IMR-90 (cell line): ENCODE measurements at regions not wholly inside any gene's neighbourhood (a gene's known extent, or its start where the extent isn't known, plus 50 kb on each side); places are given as distances from the start of the nearest gene placed in this dataset.

Experiments used
- ATAC-seq: fragments of 200-7000 bp; cut with Tn5 transposase; 2 replicates; pipeline ENCODE4 v1.9.1; 2020; ENCODE audit warnings: low read depth, mild to moderate bottlenecking, moderate library complexity
- BruUV-seq: library from RNA; stranded (reverse); fragments of 400-500 nt; replicated peaks from 2 replicates; lab custom pipeline; 2021; lab: Mats Ljungman, UMichigan
- CTCF ChIA-PET: fragments of 300-600 bp; formaldehyde crosslinking; extraction: SDS; loops from one replicate; lab custom pipeline; 2021; ENCODE audit warnings: antibody characterized with exemption; lab: Yijun Ruan, JAX
- POLR2A ChIA-PET: fragments of 300-600 bp; sonication (Branson Sonifier 250); formaldehyde crosslinking; loops from one replicate; lab custom pipeline; 2022; ENCODE audit warnings: antibody characterized with exemption; ENCODE audit not compliant: unreplicated experiment; lab: Charles Lee
- DNase-seq: peaks from one replicate; pipeline ENCODE4 v3.0.0; 2013
- H2AFZ ChIP-seq: replicated peaks from 2 replicates; pipeline ENCODE3; 2013; ENCODE audit warnings: low read length, mild to moderate bottlenecking; ENCODE audit not compliant: poor library complexity
- H2AK5ac ChIP-seq: 2 replicates; pipeline ENCODE4 v1.6.1; 2013; ENCODE audit warnings: low read depth, low read length, inconsistent platforms
- H2AK9ac ChIP-seq: replicated peaks from 2 replicates; pipeline ENCODE3; 2013; ENCODE audit warnings: mild to moderate bottlenecking, low read depth, low read length, moderate library complexity; ENCODE audit not compliant: poor library complexity
- H2BK120ac ChIP-seq: 2 replicates; pipeline ENCODE4 v1.6.1; 2013; ENCODE audit warnings: low read depth, low read length, inconsistent platforms
- H2BK15ac ChIP-seq: 3 replicates; pipeline ENCODE4 v1.6.1; 2013; ENCODE audit warnings: low read depth, low read length, inconsistent platforms
- H2BK20ac ChIP-seq: 2 replicates; pipeline ENCODE4 v1.6.1; 2013; ENCODE audit warnings: low read depth, mild to moderate bottlenecking, inconsistent platforms, low read length, moderate library complexity
- H2BK5ac ChIP-seq: 2 replicates; pipeline ENCODE4 v1.6.1; 2013; ENCODE audit warnings: mild to moderate bottlenecking, low read depth, low read length, inconsistent platforms; ENCODE audit not compliant: poor library complexity, severe bottlenecking
- H3K14ac ChIP-seq: replicated peaks from 2 replicates; pipeline ENCODE4 v1.6.1; 2013; ENCODE audit warnings: low read depth, low read length, inconsistent platforms
- H3K18ac ChIP-seq: 2 replicates; pipeline ENCODE4 v1.6.1; 2013; ENCODE audit warnings: low read depth, low read length, control low read depth
- H3K23ac ChIP-seq: 2 replicates; pipeline ENCODE4 v1.6.1; 2013; ENCODE audit warnings: low read depth, low read length, inconsistent platforms
- H3K27ac ChIP-seq: 2 replicates; pipeline ENCODE4 v1.5.1; 2013; ENCODE audit warnings: mild to moderate bottlenecking, control low read depth, low read length; ENCODE audit not compliant: insufficient read depth
- H3K27me3 ChIP-seq: 2 replicates; pipeline ENCODE4 v1.6.1; 2013; ENCODE audit warnings: low read length; ENCODE audit not compliant: control insufficient read depth, insufficient read depth
- H3K36me3 ChIP-seq: 2 replicates; pipeline ENCODE4 v1.6.1; 2013; ENCODE audit warnings: low read length, mixed read lengths; ENCODE audit not compliant: control insufficient read depth, insufficient read depth
- H3K4ac ChIP-seq: 2 replicates; pipeline ENCODE4 v1.6.1; 2013; ENCODE audit warnings: low read depth, low read length, inconsistent platforms
- H3K4me1 ChIP-seq: 2 replicates; pipeline ENCODE4 v1.6.1; 2013; ENCODE audit warnings: low read length, mixed read lengths; ENCODE audit not compliant: control insufficient read depth, insufficient read depth
- H3K4me2 ChIP-seq: 2 replicates; pipeline ENCODE4 v1.6.1; 2013; ENCODE audit warnings: low read depth, mild to moderate bottlenecking, control low read depth, low read length, moderate library complexity
- H3K4me3 ChIP-seq: 2 replicates; pipeline ENCODE4 v1.5.1; 2013; ENCODE audit warnings: low read depth, mild to moderate bottlenecking, control low read depth, low read length, moderate library complexity; ENCODE audit not compliant: insufficient read depth
- H3K56ac ChIP-seq: 2 replicates; pipeline ENCODE4 v1.6.1; 2013; ENCODE audit warnings: low read length, inconsistent platforms; ENCODE audit not compliant: insufficient read depth; ENCODE audit errors: extremely low read depth
- H3K79me1 ChIP-seq, 2 experiments: 2 replicates each; pipeline ENCODE4 v1.6.1; 2013; ENCODE audit warnings: low read length in 2 of 2, inconsistent platforms in 1 of 2, low read depth in 1 of 2
- H3K9ac ChIP-seq: 2 replicates; pipeline ENCODE4 v1.6.1; 2013; ENCODE audit warnings: low read depth, low read length, control low read depth
- H3K9me1 ChIP-seq: 2 replicates; pipeline ENCODE4 v1.6.1; 2013; ENCODE audit warnings: low read length, inconsistent platforms; ENCODE audit not compliant: insufficient read depth
- H3K9me3 ChIP-seq: 2 replicates; pipeline ENCODE4 v1.6.1; 2013; ENCODE audit warnings: low read length; ENCODE audit not compliant: control insufficient read depth, insufficient read depth
- H4K20me1 ChIP-seq: 2 replicates; pipeline ENCODE4 v1.6.1; 2013; ENCODE audit warnings: low read length, inconsistent platforms; ENCODE audit not compliant: insufficient read depth
- H4K5ac ChIP-seq: 2 replicates; pipeline ENCODE4 v1.6.1; 2013; ENCODE audit warnings: mild to moderate bottlenecking, low read depth, low read length, control low read depth
- H4K8ac ChIP-seq, 2 experiments: 2 replicates each; pipeline ENCODE4 v1.6.1; 2013; ENCODE audit warnings: low read depth in 2 of 2, low read length in 2 of 2, control low read depth in 1 of 2, inconsistent platforms in 1 of 2
- H4K91ac ChIP-seq: 2 replicates; pipeline ENCODE4 v1.6.1; 2013; ENCODE audit warnings: low read depth, low read length, inconsistent platforms; ENCODE audit not compliant: insufficient read depth
- CHD1 ChIP-seq: IDR thresholded peaks from 2 replicates; pipeline ENCODE4 v1.6.1; 2012; ENCODE audit warnings: low read depth, low read length, improper control_type of control experiment
- CTCF ChIP-seq: conservative IDR thresholded peaks from 2 replicates; pipeline ENCODE4 v1.5.1; 2012; ENCODE audit warnings: mild to moderate bottlenecking, low read depth, low read length, improper control_type of control experiment
- ELK1 ChIP-seq: fragments of 150-350 bp; IDR thresholded peaks from 2 replicates; pipeline ENCODE4 v1.6.1; 2016; ENCODE audit warnings: low read depth, mild to moderate bottlenecking, low read length, moderate library complexity, borderline replicate concordance
- FOS ChIP-seq: fragments of 150-350 bp; IDR thresholded peaks from 2 replicates; pipeline ENCODE4 v1.6.1; 2016; ENCODE audit warnings: low read depth, low read length
- NFE2L2 ChIP-seq: fragments of 150-350 bp; IDR thresholded peaks from 2 replicates; pipeline ENCODE4 v1.6.1; 2016; ENCODE audit warnings: low read depth, mild to moderate bottlenecking, low read length
- RAD21 ChIP-seq: IDR thresholded peaks from 2 replicates; pipeline ENCODE4 v1.6.1; 2012; ENCODE audit warnings: low read length, improper control_type of control experiment
- RFX5 ChIP-seq: IDR thresholded peaks from 2 replicates; pipeline ENCODE4 v1.8.0; 2012; ENCODE audit warnings: low read depth, mild to moderate bottlenecking, low read length, moderate library complexity
- SMC3 ChIP-seq: fragments of 150-350 bp; IDR thresholded peaks from 2 replicates; pipeline ENCODE4 v1.6.1; 2016; ENCODE audit warnings: low read depth, mild to moderate bottlenecking, antibody characterized with exemption, low read length, moderate library complexity
- USF2 ChIP-seq: fragments of 150-350 bp; IDR thresholded peaks from 2 replicates; pipeline ENCODE4 v1.6.1; 2017; ENCODE audit warnings: mild to moderate bottlenecking, antibody characterized with exemption, low read length, low read depth
- dilution Hi-C: fragments of 300-500 bp; cut with HindIII; formaldehyde crosslinking; loops from one replicate; pipeline ENCODE4 v1.14.3; 2018; ENCODE audit warnings: low sequenced_read_pairs; ENCODE audit not compliant: unreplicated experiment
- in situ Hi-C: fragments of 300-500 bp; cut with MboI; formaldehyde crosslinking; loops from 3 replicates; pipeline ENCODE4 v1.14.3; 2019; ENCODE audit warnings: low sequenced_read_pairs, inconsistent platforms, mixed read lengths
- intact Hi-C: fragments of 100-400 bp; cut with micrococcal nuclease; formaldehyde crosslinking; loops from 2 replicates; pipeline ENCODE4 v1.10.0; 2022

- Histone ChIP-seq H3K9me3 (peaks cover 32% of the 10 kb centered on the region), H3K9ac (no peak overlapping the region), H3K56ac (no peak overlapping the region), H2BK20ac (no peak overlapping the region), H3K23ac (no peak overlapping the region), H4K91ac (no peak overlapping the region), H2AK5ac (no peak overlapping the region), H4K5ac (no peak overlapping the region), H2BK120ac (no peak overlapping the region), H3K14ac (no peak overlapping the region), H3K4me1 (no peaks in the 10 kb centered on the region), H3K4me3 (no peak overlapping the region), H4K20me1 (no peaks in the 10 kb centered on the region), H4K8ac (no peak overlapping the region), H3K4me2 (no peak overlapping the region), H3K4ac (no peak overlapping the region), H2AK9ac (no peak overlapping the region), H2BK5ac (no peak overlapping the region), H3K79me1 (no peaks in the 10 kb centered on the region), H3K18ac (no peak overlapping the region), H2BK15ac (no peak overlapping the region), H2AFZ (no peak overlapping the region), H3K27ac (no peak overlapping the region), H3K27me3 (no peaks in the 10 kb centered on the region), H3K36me3 (no peaks in the 10 kb centered on the region), H3K9me1 (no peaks in the 10 kb centered on the region)
- in situ Hi-C loops: no loop called here
- no TSS peak for BruUV-seq
- DNase-seq (no peak), ATAC-seq (no peak)
- intact Hi-C loops: no loop called here
- TF ChIP-seq CHD1 (no peak), ELK1 (no peak), RAD21 (no peak), CTCF (no peak), USF2 (no peak), RFX5 (no peak), NFE2L2 (no peak), FOS (no peak), SMC3 (no peak)
- ChIA-PET POLR2A (no interaction called here), CTCF (no interaction called here)
- dilution Hi-C loops: no loop called here
Observed at GRCh38 chr5:4023753-4024335, 428.2 kb downstream of the IRX1 start.
